Endothelial cell of umbilical vein (primary cell): ENCODE measurements at regions not wholly inside any gene's neighbourhood (a gene's known extent, or its start where the extent isn't known, plus 50 kb on each side); places are given as distances from the start of the nearest gene placed in this dataset.
"Not testable (repeated sequence)": the region's sequence is repeated elsewhere in the genome, so short reads cannot be mapped to it uniquely, and the experiment has no call there.

Experiments used
- EZH2 ChIP-seq: IDR thresholded peaks from 2 replicates; pipeline ENCODE4 v1.6.1; 2012; ENCODE audit warnings: borderline replicate concordance, low read depth, mild to moderate bottlenecking, moderate library complexity, low read length, inconsistent platforms; ENCODE audit not compliant: severe bottlenecking
- FOS ChIP-seq: IDR thresholded peaks from 2 replicates; pipeline ENCODE4 v1.6.1; 2011; ENCODE audit warnings: mild to moderate bottlenecking, low read length, moderate library complexity, borderline replicate concordance; ENCODE audit not compliant: insufficient read depth
- JUN ChIP-seq: IDR thresholded peaks from 2 replicates; pipeline ENCODE4 v1.6.1; 2011; ENCODE audit warnings: borderline replicate concordance, low read depth; ENCODE audit not compliant: insufficient read length, insufficient read depth
- MYC ChIP-seq: IDR thresholded peaks from one replicate; pipeline ENCODE4 v1.6.1; 2011; ENCODE audit warnings: mild to moderate bottlenecking, low read depth, low read length
- POLR2A ChIP-seq: IDR thresholded peaks from 2 replicates; pipeline ENCODE4 v1.6.1; 2012; ENCODE audit warnings: low read depth, mild to moderate bottlenecking, control low read depth, low read length
- POLR2AphosphoS5 ChIP-seq: IDR thresholded peaks from 2 replicates; pipeline ENCODE4 v1.6.1; 2012; ENCODE audit warnings: low read depth, mild to moderate bottlenecking, control low read depth, low read length, moderate library complexity; ENCODE audit not compliant: insufficient read depth
- TF ChIP-seq, protein P1 (sequence below), 2 donors: IDR thresholded peaks; 1 replicate in 1 of 2; 2 replicates in 1 of 2; pipeline ENCODE4 v1.5.1; 2011; ENCODE audit warnings: low read length in 2 of 2, mild to moderate bottlenecking in 2 of 2, moderate library complexity in 2 of 2, control low read depth in 1 of 2, inconsistent platforms in 1 of 2, low read depth in 1 of 2; ENCODE audit not compliant: insufficient read depth in 1 of 2; ENCODE audit errors: extremely low read depth in 1 of 2
- TF ChIP-seq, protein P2 (sequence below): IDR thresholded peaks from 2 replicates; pipeline ENCODE4 v1.6.1; 2011; ENCODE audit not compliant: insufficient read depth, insufficient read length

DNA sequence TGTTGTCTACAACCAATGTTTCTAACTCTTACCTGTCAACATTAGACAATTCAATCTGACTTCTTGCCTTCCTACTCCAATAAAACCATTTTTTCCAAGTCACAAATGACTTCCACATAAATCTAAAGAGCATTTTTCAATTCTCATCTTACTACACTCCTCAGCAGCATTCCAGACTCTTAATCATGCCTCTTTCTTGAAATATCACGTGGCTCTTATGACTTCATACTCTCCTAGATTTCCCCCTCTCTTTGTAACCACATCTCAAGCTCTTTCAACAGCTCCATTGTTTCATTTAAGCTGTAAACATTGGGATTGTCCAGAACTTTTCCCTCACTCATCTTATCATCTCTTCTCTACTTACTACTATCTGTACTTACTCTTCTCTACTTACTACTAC, 666.6 kb downstream of the TTLL7 start:
- TF ChIP-seq, protein P1, sequence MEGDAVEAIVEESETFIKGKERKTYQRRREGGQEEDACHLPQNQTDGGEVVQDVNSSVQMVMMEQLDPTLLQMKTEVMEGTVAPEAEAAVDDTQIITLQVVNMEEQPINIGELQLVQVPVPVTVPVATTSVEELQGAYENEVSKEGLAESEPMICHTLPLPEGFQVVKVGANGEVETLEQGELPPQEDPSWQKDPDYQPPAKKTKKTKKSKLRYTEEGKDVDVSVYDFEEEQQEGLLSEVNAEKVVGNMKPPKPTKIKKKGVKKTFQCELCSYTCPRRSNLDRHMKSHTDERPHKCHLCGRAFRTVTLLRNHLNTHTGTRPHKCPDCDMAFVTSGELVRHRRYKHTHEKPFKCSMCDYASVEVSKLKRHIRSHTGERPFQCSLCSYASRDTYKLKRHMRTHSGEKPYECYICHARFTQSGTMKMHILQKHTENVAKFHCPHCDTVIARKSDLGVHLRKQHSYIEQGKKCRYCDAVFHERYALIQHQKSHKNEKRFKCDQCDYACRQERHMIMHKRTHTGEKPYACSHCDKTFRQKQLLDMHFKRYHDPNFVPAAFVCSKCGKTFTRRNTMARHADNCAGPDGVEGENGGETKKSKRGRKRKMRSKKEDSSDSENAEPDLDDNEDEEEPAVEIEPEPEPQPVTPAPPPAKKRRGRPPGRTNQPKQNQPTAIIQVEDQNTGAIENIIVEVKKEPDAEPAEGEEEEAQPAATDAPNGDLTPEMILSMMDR (IDR thresholded peaks at IDR 0.05; ENCODE audit: extremely low read depth in 1 of 2, insufficient read depth in 1 of 2, low read depth in 1 of 2, low read length in 2 of 2) = not testable (repeated sequence)
- TF ChIP-seq JUN, POLR2A, POLR2AphosphoS5, EZH2, MYC, FOS: not testable (repeated sequence)
- TF ChIP-seq, protein P2, sequence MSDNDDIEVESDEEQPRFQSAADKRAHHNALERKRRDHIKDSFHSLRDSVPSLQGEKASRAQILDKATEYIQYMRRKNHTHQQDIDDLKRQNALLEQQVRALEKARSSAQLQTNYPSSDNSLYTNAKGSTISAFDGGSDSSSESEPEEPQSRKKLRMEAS = not testable (repeated sequence)
